Left renal pelvis (tissue), 4 donors: ENCODE measurements at regions not wholly inside any gene's neighbourhood (a gene's known extent, or its start where the extent isn't known, plus 50 kb on each side); places are given as distances from the start of the nearest gene placed in this dataset.

Experiments used
- DNase-seq, 4 donors: peaks; one replicate each; pipeline ENCODE4 v3.0.0-alpha.2; 2013; ENCODE audit warnings: low read depth in 4 of 4, low spot score in 3 of 4

DNA sequence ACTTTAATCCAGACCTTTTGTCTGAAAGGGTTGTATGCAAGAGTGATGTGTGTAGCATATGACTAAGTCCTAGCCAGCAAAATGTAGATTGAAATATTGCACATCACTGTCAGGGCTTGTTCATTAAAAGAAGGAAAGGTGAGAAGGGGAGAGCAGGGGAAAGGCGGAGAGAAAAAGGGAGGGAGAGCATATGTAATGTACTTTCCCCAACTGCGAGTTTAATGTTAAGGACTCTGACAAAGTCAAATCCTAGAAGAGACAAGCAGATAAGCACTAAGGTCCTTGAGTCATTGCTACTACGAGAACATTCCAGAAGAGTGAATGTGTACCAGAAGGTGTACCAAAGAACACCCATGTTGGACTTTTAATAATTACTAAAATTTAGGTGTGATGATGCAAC is 1336.7 kb downstream of the NSUN3 start:
- no peak for DNase-seq

DNA sequence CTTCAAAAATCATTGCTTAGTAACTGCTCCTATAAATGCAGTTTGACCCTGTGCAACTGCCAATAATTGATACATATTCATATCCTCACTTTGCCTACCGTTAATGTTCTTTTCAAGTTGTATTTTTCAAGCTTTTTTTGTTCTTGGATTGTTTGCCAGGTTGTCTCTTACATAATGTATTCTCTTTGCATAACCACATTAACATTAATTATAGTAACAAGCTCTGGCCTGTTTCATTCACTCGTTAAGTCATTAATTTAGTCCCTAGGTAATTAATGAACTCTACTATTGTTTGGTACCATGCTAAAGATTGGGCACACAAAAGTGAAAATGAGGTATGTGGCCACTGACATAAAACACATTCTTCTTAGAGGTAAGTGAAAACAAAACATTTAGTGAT is 1338.8 kb downstream of the NSUN3 start:
- no peak for DNase-seq

DNA sequence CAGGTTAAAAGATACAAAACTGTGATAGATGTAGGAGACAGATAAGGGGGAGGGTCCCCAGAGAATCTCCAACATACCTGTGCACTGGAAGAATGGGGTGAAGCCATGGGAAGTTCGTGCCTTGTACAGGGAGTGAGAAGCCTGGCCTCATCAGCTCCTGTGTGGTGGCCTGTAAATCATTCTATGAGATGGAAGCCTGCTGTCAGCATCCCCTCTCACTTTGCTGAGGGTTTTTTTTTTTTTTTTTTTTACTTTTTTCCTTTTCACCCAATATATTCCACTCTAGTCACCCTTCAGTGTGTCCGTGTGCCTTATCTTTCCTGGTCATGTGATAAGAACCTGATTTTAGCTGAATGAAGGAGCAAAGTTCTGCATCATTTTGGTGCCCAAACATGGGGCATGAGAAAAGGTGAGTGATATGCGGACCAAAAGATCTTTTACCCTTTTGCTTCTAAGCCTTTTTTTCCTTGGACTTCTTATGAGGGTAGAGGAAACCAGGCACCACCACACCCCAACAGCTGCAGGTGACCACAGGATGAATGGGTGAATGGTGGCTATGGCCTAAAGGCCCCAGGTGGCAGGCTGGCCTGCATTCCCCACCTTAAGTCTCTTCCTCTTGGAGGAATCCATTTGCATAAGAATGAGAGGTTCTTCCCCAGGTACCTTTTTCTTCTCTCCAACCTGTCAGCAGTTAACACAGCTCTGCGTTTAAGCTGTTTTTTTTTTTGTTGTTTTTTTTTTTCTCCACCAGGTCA is 1345.0 kb downstream of the NSUN3 start:
- DNase-seq, result no peak

DNA sequence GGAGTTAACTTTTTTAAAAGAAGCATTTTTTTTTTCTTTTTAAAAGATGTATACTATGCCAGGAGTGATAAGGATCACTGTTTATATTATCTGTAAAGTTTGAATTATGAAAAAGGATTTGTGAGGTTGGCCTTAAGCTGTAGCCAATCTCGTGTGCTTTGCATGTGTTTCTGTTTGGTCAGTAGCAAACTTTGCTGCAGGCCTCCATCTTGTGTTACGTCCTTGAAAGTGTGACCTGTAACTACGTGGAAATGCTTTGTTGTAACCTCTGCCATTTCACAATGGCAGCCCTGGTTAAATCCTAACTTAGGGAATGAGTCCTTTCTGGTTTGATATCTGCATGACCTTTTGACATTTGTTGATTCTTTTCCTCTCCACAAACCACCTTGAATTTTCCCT is 1345.6 kb downstream of the NSUN3 start:
- no peak for DNase-seq

DNA sequence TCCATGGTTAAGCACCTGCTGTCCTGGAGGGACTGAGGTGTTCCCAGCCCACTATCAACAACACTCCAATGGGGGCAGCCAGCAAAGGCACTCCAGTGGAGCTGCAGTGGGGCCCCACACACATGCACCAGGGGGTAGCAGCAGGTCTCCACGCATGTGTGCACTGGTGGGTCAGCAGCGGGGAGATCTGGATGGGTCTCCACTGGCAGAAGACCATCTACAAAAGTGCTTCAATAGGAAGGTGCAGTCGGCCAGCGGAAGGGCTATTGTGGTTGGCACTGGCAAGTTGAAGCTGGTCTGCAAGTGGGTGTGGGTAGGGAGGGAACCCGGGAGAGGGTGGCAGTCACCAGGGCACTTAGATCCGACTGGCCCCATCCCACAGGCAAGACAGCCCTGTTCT is 1355.4 kb downstream of the NSUN3 start:
- DNase-seq, result no peak

DNA sequence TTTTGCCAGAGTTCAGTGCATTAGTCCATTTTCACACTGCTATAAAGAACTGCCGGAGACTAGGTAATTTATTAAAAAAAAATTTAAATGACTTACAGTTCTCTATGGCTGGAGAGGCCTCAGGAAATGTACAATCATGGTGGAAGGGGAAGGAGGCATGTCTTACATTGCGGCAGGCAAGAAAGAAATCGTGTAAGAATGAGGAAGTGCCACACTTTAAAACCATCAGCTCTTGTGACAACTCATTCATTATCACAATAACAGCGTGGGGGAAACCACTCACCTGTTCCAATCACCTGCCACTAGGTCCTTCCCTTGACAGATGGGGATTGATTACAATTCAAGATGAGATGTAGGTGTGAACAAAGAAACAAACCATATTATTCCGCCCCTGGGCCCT is 1361.4 kb downstream of the NSUN3 start:
- no peak for DNase-seq

DNA sequence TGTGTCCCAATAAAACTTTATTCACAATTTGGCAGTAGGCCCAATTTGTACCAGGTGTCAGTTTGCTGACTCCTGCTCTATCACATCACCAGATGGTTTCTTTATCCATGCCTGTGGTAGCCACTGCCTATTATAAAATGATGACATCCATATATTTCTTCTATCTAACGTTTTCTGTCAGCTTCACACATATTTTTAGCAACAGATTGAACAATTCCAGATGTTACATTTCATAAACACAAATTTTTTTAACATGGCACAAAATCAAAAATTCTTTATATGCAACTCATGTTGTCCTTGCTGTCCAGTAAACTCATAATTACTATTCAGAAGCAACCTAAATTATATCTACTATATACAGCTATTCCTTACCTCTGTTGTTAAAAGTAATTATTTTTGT is 1371.6 kb downstream of the NSUN3 start:
- DNase-seq, result no peak

DNA sequence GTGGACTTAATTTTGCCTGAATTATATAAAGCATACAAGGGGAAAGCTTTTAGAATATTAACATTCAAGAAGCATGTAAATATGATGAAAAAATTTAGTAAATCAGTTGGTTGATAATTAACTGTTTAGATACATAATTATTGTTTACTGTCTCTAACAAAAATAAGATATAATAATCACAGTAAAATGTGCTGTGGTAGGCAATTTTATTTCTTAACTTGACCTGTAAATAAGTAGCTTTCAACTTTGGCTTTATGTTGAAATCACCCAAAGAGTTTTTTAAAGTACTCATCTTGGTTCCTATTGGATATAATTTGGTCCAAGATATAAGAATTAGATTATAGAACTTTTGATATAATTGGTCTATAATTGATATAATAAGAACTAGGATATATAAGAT is 1374.5 kb downstream of the NSUN3 start:
- no peak for DNase-seq

DNA sequence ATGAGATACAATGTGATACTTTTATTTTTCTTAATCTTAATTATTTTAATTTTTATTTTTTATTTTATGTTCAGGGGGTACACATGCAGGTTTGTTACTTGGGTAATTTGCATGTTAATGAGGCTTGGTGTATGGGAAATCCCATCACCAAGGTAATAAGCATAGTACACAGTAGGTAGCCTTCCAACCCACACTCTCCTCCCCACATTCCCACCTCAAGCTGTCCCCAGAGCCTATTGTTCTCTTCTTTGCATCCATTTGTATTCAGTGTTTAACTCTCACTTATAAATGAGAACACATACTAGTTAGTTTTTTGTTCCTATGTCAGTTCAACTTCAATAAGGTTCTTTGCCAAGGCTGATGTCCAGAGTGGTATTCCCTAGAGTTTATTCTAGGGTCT is 1375.4 kb downstream of the NSUN3 start:
- DNase-seq, result no peak

DNA sequence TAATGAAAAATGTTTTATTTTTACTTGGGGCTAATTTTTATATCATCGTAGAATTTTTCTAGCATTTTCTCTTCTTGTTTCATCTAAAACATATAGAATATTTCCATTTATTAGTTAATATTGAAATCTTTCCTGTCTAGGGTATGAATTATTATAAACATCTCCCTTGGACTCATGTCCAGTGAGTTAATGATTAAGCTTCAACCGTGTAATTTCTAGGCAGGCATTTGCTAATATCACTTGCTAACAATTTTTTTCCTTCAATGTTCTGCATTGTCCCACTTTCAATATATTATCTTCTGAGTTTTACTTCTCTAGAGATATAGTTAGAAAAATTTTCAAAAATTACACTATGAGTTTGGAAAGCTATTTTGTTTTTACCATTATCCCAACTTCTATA is 1371.6 kb upstream of the EPHA6 start:
- DNase-seq, result no peak

DNA sequence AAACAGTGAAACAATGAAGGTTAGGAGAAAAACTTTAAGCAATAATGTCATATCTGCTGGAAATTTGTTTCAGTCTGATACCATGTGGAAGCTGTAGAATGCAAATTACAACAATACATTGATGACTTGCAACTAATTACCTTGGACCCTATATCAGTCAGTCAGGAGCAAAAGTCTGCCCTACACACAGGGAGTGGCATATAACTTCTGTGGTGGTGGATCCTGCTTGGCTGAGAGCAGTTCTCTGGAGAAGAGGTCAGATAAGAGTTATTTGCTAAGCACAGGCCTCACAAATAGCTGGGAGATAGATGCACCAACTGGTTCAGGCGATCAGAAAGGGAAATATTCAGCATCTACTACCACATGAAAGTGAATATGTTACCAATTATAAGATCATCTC is 1364.6 kb upstream of the EPHA6 start:
- DNase-seq, result no peak

DNA sequence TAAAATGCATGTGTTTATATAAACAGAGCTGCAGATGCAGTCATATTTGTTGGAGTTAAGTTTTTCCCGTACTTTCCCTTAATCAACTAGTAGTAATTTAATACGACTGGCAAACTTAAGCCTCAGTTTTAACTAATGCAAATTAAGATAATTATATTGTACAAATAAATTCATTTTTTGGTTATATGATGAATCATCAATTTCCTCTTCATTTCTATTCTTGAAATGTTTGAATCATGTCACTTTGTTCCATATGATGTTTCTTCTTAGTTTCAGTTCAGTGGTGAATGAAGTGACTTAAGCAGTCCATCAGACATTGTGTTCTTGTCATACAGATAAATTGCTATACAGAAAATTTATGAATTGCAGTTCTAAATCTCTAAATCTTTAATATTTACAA is 1361.2 kb upstream of the EPHA6 start:
- no peak for DNase-seq

DNA sequence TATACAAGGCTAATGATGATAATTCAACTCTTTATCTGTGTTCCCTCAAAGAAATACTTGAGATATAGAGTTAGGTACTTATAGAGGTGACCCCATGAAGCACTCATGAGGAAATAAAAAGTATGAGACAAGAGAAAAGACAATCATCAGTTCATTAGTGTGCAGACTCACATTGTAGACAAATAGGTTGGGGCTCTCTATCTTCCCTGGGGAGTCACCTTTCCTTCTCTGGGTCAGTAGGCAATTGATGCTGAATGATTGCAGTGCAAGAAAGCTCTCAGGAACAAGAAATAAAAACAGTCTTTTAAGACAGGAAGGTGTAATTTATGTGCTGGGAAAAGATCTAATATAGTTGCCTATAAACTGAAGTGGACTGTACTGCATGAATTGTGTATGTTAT is 1357.6 kb upstream of the EPHA6 start:
- no peak for DNase-seq

DNA sequence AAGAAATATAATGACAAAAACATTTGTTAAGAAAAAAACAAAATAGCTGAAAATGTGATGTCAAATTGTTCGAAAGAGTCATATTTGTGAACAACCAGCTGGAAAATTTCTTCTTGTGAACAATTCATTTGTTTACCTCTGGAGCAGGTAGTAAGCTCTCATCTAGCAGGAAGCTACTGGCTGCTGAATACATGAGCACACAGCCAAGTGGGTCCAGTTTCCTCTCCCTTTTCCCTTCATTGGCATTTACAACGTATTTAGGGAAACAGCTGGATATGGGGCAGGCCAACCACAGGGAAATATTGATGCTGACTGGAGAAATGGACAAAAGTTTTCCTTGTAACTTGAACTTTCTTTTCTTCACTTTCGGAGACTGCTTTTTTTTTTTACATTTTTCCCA is 1354.7 kb upstream of the EPHA6 start:
- DNase-seq, result no peak

DNA sequence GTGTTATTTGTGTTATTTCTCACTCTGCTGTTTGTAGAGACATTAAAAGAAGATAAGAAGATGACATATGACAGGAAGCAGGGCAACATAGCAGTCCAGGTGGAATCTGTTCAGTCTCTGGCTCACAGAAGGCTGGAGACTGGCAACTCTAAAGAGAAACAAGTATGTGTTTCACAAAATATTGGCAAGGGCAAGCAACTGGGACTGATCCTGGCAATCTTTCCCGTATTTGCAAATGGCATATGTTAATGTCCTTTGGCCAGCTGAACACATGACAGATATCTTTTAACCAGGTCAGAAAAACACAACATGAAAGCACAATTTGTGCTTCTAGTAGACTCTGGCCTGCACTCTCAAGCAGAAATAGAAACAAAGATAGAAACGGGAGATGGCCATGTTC is 1354.1 kb upstream of the EPHA6 start:
- DNase-seq, result no peak

DNA sequence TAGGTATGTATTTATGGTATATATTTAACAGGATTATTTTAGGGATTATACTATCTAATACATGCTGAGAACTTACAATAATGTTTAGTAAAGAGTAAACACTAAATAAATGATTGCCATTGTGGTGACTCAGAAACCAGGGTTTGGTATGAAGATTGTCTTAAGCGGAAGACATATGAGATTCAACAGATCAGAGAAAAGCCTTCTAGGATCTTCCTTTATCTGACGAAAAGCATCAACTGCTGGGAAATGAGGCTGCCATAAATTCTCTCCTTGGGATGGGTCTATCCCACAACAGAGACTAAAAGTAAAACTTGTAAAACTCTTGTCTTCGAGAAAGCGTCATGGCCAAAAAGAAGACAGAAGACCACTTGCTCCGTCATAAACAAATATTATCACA is 1352.2 kb upstream of the EPHA6 start:
- DNase-seq, result no peak

DNA sequence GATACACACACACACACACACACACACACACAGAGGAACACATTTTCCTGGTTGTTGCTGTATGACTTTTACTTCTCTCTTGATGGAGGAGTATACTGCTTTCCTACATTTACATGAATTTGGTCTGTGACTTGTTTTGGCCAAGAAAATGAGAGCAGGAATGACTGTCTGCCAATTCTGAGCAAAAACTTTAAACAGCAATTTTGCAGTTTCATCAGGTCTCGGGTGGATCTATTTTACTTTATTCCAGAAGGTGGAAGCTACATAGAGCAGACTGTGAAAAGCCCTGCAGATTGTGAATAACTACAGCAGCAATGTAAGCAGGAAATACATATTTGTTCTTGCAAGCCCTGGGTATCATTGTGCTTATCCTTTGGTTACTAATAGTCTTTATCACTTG is 1350.0 kb upstream of the EPHA6 start:
- DNase-seq, result no peak

DNA sequence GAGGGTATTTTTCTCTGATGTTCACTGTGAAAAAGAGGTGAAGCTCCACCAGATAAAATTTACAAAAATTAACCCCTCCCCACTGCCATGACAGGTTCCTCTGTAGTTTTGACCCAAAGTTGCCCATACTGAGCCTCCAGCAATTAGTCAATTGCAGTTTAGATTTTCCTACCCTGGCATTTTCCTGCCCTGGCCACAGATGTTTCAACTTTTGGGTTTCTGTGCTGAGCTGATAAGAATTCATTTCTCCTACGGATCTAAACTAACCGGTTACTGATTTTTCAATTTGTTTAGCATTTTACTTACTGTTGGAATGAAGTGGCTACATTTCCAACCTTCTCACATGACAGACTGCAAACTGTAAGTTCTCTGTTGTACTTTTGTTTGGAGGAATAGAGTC is 1346.1 kb upstream of the EPHA6 start:
- DNase-seq, result no peak

DNA sequence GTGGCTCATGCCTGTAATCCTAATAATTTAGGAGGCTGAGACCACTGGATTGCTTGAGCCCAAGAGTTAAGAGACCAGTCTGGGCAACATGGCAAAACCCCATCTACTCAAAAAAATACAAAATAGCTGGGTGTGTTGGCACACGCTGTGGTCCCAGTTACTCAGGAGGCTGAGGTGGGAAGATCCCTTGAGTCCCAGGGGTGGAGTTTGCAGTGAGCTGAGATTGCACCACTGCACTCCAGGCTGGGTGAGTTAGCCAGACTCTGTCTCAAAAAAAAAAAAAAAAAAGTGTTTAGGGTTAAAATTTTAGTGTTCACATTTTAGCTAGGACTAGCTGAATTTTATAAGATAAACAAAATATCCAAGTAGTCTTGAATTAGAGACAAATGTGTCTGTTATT is 1340.1 kb upstream of the EPHA6 start:
- DNase-seq, result no peak

DNA sequence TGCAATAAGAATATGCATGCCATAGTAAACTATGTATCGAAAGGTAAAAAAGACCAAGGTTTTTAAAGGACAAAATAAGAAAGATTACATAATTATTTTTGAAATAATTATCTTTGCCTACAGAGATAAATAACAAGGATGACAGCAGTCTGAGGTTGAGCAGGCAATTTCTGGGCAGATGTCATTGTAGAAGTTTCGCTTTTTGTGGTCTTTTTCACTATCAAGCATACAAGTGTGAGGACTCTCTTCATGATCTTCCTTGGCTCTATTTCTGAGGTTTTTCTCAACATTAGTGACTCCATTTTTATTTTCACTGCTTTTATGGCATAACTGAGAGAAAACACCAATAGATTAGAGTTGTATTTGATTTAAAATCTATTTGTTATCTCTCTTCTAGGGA is 1337.9 kb upstream of the EPHA6 start:
- DNase-seq, result no peak

DNA sequence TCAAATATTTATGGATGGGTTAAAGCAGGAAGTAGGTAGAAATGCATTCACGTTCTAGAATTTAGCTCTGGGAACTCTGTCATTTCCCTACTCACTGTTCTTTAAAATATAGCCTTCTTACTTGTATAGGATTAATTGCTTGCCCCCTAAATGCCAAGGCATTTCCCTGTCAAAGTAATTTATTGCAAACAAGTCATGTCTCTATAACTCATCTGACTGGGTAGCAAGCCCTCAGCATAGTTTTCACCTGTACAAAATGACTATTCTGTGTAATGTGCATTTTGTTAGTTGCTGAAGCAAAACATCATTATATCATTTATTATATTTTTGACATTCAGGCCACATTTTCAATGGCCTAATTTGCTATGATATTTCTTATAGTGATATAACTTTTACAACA is 1308.2 kb upstream of the EPHA6 start:
- DNase-seq, result no peak

DNA sequence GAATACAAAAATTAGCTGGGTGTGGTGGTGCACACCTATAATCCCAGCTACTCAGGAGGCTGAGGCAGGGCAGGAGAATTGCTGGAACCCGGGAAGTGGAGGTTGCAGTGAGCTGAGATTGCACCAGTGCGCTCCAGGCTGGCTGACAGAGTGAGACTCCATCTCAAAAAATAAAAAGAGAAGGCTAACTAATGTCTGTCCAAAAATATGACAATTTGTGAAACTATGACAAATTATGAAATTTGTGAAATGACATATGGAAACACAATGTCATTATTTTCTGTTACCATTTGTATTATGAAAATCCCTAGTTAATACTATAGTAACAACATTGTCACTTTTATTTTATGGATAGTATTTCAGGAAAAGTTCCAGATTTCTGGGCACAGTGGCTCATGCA is 1306.3 kb upstream of the EPHA6 start:
- DNase-seq, result no peak

DNA sequence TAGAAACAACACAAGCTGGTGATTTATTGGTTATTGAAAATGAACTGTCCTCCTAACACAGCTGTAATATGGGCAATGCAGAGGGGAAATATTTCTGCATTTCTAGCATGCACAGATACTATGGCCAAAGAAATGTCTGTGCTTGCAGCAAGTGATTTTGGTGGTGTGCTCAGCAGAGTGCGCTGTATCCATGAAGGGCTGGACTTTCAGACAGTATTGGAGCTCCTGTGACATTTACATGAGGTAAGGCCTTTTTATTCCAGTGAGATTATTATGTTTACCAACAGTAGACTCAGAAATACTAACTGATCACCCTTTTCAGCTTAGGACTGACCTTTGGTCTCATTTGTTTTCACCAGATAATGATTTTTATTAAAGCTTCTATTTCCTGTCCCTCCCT is 1302.6 kb upstream of the EPHA6 start:
- no peak for DNase-seq
